Astrocyte (in vitro differentiated cells and primary cell): ENCODE measurements at regions not wholly inside any gene's neighbourhood (a gene's known extent, or its start where the extent isn't known, plus 50 kb on each side); places are given as distances from the start of the nearest gene placed in this dataset.

Experiments
- DNase-seq: peaks from one replicate; pipeline ENCODE4 v3.0.0-alpha.2; 2010; ENCODE audit warnings: low read depth
- FAIRE-seq: peaks from 2 replicates; lab custom pipeline; 2011; peaks lifted over from hg19 to GRCh38; lab: Jason Lieb, UNC
- H2AFZ ChIP-seq: 2 replicates; pipeline ENCODE4 v1.6.0; 2012; ENCODE audit warnings: low read depth, low read length, inconsistent platforms
- H3K27ac ChIP-seq: 2 replicates; pipeline ENCODE4 v1.5.1; 2011; ENCODE audit warnings: low read depth, low read length, inconsistent platforms
- H3K27me3 ChIP-seq: 2 replicates; pipeline ENCODE4 v1.6.0; 2011; ENCODE audit warnings: low read length, inconsistent platforms; ENCODE audit not compliant: insufficient read depth
- H3K36me3 ChIP-seq: 2 replicates; pipeline ENCODE4 v1.5.1; 2011; ENCODE audit warnings: low read length, inconsistent platforms; ENCODE audit not compliant: insufficient read depth
- H3K4me1 ChIP-seq: 2 replicates; pipeline ENCODE4 v1.5.1; 2011; ENCODE audit warnings: low read length, inconsistent platforms; ENCODE audit not compliant: insufficient read depth
- H3K4me2 ChIP-seq: 2 replicates; pipeline ENCODE4 v1.6.0; 2012; ENCODE audit warnings: low read length, inconsistent platforms
- H3K4me3 ChIP-seq: 2 replicates; pipeline ENCODE4 v1.5.1; 2011; ENCODE audit warnings: low read depth, mild to moderate bottlenecking, low read length, inconsistent platforms; ENCODE audit not compliant: insufficient read depth
- H3K79me2 ChIP-seq: 2 replicates; pipeline ENCODE4 v1.6.0; 2012; ENCODE audit warnings: mild to moderate bottlenecking, low read length, inconsistent platforms; ENCODE audit not compliant: insufficient read depth
- H3K9ac ChIP-seq: 2 replicates; pipeline ENCODE4 v1.6.0; 2012; ENCODE audit warnings: mild to moderate bottlenecking, low read length, inconsistent platforms
- H3K9me3 ChIP-seq: 2 replicates; pipeline ENCODE4 v1.5.1; 2012; ENCODE audit warnings: low read depth, mild to moderate bottlenecking, low read length, inconsistent platforms; ENCODE audit not compliant: insufficient read depth
- H4K20me1 ChIP-seq: 2 replicates; pipeline ENCODE4 v1.6.0; 2012; ENCODE audit warnings: low read length, inconsistent platforms; ENCODE audit not compliant: insufficient read depth
- H3K27ac Mint-ChIP-seq: one replicate; pipeline ENCODE4 v1.8.0; 2021; ENCODE audit warnings: mild to moderate bottlenecking, mixed read lengths; ENCODE audit not compliant: unreplicated experiment
- H3K27me3 Mint-ChIP-seq: one replicate; pipeline ENCODE4 v1.8.0; 2021; ENCODE audit warnings: low read depth, mixed read lengths; ENCODE audit not compliant: unreplicated experiment
- H3K36me3 Mint-ChIP-seq: one replicate; pipeline ENCODE4 v1.8.0; 2021; ENCODE audit warnings: low read depth, mixed read lengths; ENCODE audit not compliant: unreplicated experiment
- H3K4me1 Mint-ChIP-seq: one replicate; pipeline ENCODE4 v1.8.0; 2021; ENCODE audit warnings: low read depth, mixed read lengths; ENCODE audit not compliant: unreplicated experiment
- H3K4me3 Mint-ChIP-seq: one replicate; pipeline ENCODE4 v1.8.0; 2021; ENCODE audit warnings: mild to moderate bottlenecking, moderate library complexity, mixed read lengths; ENCODE audit not compliant: unreplicated experiment
- H3K9me3 Mint-ChIP-seq: one replicate; pipeline ENCODE4 v1.8.0; 2021; ENCODE audit warnings: mild to moderate bottlenecking, mixed read lengths; ENCODE audit not compliant: unreplicated experiment
- EZH2 ChIP-seq: IDR thresholded peaks from 2 replicates; pipeline ENCODE4 v1.6.1; 2012; ENCODE audit warnings: mild to moderate bottlenecking, low read length, inconsistent platforms; ENCODE audit not compliant: insufficient read depth
- TF ChIP-seq, protein P1 (sequence below): IDR thresholded peaks from 2 replicates; pipeline ENCODE4 v1.5.1; 2011; ENCODE audit warnings: low read depth, mild to moderate bottlenecking, inconsistent platforms, low read length, moderate library complexity; ENCODE audit not compliant: insufficient read depth

DNA sequence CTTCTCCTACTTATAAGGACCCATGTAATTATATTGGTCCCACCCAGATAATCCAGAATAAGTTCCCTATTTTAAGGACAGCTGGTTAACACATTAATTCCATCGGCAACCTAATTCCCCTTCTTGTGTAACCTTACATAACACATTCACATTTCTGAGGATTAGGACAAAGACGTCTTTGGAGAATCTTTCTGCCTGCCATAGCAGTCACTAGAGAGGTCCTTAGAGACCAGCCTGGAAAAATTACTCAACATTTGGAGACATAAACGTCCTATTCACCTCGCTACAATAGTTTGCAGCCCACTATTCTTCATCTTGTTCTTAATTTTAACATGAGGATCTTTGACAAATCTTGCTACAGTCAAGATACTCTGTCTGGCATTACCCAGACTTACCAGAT, 100.1 kb downstream of the MAFB start:
- no peaks in the 10 kb centered on the region for H3K27me3 ChIP-seq
- peaks cover 41% of the 10 kb centered on the region for H3K27me3 Mint-ChIP-seq

DNA sequence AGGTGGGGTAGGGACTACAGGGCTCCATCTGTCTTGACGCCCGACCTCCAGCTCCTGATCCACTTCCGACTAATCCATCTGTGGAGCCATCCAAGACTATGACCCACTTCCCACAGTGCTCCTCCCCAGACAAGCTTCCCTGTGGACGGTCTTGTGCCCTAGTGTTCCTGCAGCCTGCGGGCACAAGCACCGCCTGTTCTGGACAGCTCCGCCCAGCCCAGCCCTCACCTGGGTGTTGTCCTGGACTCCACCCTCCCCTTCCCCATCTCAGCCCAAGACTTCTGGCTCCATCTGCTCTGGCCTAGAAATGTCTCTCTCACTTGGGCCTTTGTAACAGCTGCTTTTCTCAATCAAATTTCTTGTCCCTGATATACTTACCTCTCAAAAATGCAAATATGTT, 102.0 kb downstream of the MAFB start:
- H4K20me1 ChIP-seq, result no peaks in the 10 kb centered on the region
- Mint-ChIP-seq H3K9me3 (peaks cover 2% of the 10 kb centered on the region), H3K27me3 (peaks cover 40% of the 10 kb centered on the region), H3K27ac (no peak overlapping the region), H3K36me3 (no peaks in the 10 kb centered on the region), H3K4me3 (no peak overlapping the region), H3K4me1 (no peaks in the 10 kb centered on the region)
- no peaks in the 10 kb centered on the region for H3K36me3 ChIP-seq
- H3K9me3 ChIP-seq, result no peaks in the 10 kb centered on the region
- no peak overlapping the region for H3K9ac ChIP-seq
- no peak overlapping the region for H3K4me2 ChIP-seq
- no peaks in the 10 kb centered on the region for H3K79me2 ChIP-seq
- no peaks in the 10 kb centered on the region for H3K4me1 ChIP-seq
- H3K4me3 ChIP-seq, result no peak overlapping the region
- DNase-seq (no peak), FAIRE-seq (no peak)
- H3K27me3 ChIP-seq, result peaks cover 4% of the 10 kb centered on the region
- no peak overlapping the region for H2AFZ ChIP-seq
- TF ChIP-seq, protein P1, sequence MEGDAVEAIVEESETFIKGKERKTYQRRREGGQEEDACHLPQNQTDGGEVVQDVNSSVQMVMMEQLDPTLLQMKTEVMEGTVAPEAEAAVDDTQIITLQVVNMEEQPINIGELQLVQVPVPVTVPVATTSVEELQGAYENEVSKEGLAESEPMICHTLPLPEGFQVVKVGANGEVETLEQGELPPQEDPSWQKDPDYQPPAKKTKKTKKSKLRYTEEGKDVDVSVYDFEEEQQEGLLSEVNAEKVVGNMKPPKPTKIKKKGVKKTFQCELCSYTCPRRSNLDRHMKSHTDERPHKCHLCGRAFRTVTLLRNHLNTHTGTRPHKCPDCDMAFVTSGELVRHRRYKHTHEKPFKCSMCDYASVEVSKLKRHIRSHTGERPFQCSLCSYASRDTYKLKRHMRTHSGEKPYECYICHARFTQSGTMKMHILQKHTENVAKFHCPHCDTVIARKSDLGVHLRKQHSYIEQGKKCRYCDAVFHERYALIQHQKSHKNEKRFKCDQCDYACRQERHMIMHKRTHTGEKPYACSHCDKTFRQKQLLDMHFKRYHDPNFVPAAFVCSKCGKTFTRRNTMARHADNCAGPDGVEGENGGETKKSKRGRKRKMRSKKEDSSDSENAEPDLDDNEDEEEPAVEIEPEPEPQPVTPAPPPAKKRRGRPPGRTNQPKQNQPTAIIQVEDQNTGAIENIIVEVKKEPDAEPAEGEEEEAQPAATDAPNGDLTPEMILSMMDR, result no peak
- no peak for TF ChIP-seq EZH2
- no peak overlapping the region for H3K27ac ChIP-seq

More for the DNA sequence above, 100.1 kb downstream of the MAFB start:
- Histone ChIP-seq H3K4me2 (no peak overlapping the region), H3K9me3 (no peaks in the 10 kb centered on the region), H3K9ac (no peak overlapping the region), H4K20me1 (no peaks in the 10 kb centered on the region), H3K4me1 (no peaks in the 10 kb centered on the region), H3K36me3 (no peaks in the 10 kb centered on the region), H3K27ac (no peak overlapping the region), H3K4me3 (no peak overlapping the region), H2AFZ (no peak overlapping the region), H3K79me2 (no peaks in the 10 kb centered on the region)
- Mint-ChIP-seq H3K4me1 (no peaks in the 10 kb centered on the region), H3K4me3 (no peak overlapping the region), H3K27ac (no peak overlapping the region), H3K9me3 (peaks cover 9% of the 10 kb centered on the region), H3K36me3 (no peaks in the 10 kb centered on the region)
- DNase-seq, result no peak
- no peak for FAIRE-seq
- TF ChIP-seq EZH2, result no peak
- TF ChIP-seq, protein P1, result no peak

DNA sequence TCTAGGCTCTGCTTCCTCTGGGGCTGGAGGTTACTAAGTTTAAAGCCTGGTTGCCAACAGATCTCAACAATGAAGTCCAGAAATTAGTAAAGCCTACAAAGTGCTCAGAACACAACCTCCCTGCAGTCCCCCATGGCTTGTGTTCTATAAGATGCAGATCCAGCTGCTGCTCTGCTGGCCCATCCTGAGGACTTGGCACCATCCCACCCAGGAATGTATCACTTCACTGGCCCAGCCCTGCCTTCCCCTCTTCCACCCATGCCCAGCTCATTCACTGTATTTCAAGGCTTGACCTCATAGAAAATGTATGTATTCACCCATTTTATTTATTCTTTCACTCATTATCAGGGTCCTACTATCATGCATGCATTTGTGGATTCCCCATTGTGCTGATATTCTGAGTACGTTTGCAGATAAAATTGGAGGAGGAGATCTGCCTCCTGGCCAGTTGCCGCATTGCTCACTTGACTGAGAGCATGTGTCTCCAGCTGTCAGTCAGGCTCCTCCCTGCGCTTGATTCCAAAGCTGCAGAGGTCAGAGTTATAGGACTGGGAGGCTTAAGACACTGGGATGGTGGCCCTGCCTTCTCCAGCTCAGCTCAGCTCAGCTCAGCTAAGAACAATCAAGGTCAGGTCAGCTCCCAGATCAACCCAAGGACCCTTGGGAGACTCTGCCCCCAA, 104.8 kb downstream of the MAFB start:
- Histone ChIP-seq H3K4me1 (no peaks in the 10 kb centered on the region), H3K9ac (no peak overlapping the region), H3K27ac (no peak overlapping the region), H3K36me3 (no peaks in the 10 kb centered on the region), H3K9me3 (no peaks in the 10 kb centered on the region), H3K4me2 (no peak overlapping the region), H4K20me1 (no peaks in the 10 kb centered on the region), H3K79me2 (no peaks in the 10 kb centered on the region), H3K27me3 (peaks cover 5% of the 10 kb centered on the region), H2AFZ (no peak overlapping the region), H3K4me3 (no peak overlapping the region)
- H3K36me3 Mint-ChIP-seq, result no peaks in the 10 kb centered on the region
- no peak for TF ChIP-seq EZH2
- TF ChIP-seq, protein P1, result no peak
- H3K27me3 Mint-ChIP-seq, result peaks cover 43% of the 10 kb centered on the region
- FAIRE-seq (no peak), DNase-seq (no peak)
- H3K9me3 Mint-ChIP-seq, result peaks cover 8% of the 10 kb centered on the region
- H3K4me3 Mint-ChIP-seq, result no peak overlapping the region
- H3K27ac Mint-ChIP-seq, result no peak overlapping the region
- H3K4me1 Mint-ChIP-seq, result no peaks in the 10 kb centered on the region
